ENCODE measurements at regions not wholly inside any gene's neighbourhood (a gene's known extent, or its start where the extent isn't known, plus 50 kb on each side); places are given as distances from the start of the nearest gene placed in this dataset.

DNA sequence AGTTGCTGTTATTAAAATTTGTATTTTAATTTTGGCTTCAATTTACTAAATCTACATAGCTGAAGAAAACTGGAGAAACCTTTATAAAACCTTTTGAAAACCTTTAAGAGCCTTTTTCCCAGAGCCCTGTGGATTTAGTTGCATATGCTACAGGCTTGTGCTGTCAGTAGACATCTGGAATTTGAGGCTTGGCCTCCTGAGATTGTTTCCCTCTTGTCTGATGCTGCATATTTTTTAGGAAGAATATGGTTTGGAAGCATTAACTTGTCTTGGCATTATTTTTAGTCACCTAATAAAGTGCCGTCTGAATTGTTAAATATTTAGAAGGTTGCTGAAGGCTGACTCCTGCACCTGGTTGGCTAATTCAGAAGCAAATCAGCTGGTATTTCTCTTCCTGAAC lies 369.4 kb downstream of the UTRN start:
- TF ChIP-seq POLR2A (IDR thresholded peaks at IDR 0.05) = no peak
- TF ChIP-seq, protein P1, sequence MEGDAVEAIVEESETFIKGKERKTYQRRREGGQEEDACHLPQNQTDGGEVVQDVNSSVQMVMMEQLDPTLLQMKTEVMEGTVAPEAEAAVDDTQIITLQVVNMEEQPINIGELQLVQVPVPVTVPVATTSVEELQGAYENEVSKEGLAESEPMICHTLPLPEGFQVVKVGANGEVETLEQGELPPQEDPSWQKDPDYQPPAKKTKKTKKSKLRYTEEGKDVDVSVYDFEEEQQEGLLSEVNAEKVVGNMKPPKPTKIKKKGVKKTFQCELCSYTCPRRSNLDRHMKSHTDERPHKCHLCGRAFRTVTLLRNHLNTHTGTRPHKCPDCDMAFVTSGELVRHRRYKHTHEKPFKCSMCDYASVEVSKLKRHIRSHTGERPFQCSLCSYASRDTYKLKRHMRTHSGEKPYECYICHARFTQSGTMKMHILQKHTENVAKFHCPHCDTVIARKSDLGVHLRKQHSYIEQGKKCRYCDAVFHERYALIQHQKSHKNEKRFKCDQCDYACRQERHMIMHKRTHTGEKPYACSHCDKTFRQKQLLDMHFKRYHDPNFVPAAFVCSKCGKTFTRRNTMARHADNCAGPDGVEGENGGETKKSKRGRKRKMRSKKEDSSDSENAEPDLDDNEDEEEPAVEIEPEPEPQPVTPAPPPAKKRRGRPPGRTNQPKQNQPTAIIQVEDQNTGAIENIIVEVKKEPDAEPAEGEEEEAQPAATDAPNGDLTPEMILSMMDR (IDR thresholded peaks at IDR 0.05) = no peak
